ENCODE measurements at regions not wholly inside any gene's neighbourhood (a gene's known extent, or its start where the extent isn't known, plus 50 kb on each side); places are given as distances from the start of the nearest gene placed in this dataset.

- intact Hi-C loops (cut with micrococcal nuclease) = no loop called here
Measured at GRCh38 chr2:215749092-215749957, 264.0 kb downstream of the MREG start.

GRCh38 chr2:215748446-215748845 is 264.9 kb downstream of the MREG start:
- intact Hi-C loops (cut with micrococcal nuclease) = no loop called here

- intact Hi-C loops (cut with micrococcal nuclease) = no loop called here
Measured at GRCh38 chr2:215746887-215747615, 266.3 kb downstream of the MREG start.

- intact Hi-C loops (cut with micrococcal nuclease) = no loop called here
Measured at GRCh38 chr2:215746226-215746886, 267.0 kb downstream of the MREG start.

GRCh38 chr2:215745331-215745730 is 268.0 kb downstream of the MREG start:
- intact Hi-C loops (cut with micrococcal nuclease) = no loop called here

GRCh38 chr2:215744514-215744913 is 268.8 kb downstream of the MREG start:
- intact Hi-C loops (cut with micrococcal nuclease) = no loop called here

- intact Hi-C loops (cut with micrococcal nuclease) = no loop called here
Measured at GRCh38 chr2:215743066-215743465, 270.3 kb downstream of the MREG start.

GRCh38 chr2:215742021-215742420 is 271.3 kb downstream of the MREG start:
- intact Hi-C loops (cut with micrococcal nuclease) = no loop called here

GRCh38 chr2:215740071-215740470 is 273.3 kb downstream of the MREG start:
- intact Hi-C loops (cut with micrococcal nuclease) = no loop called here

- intact Hi-C loops (cut with micrococcal nuclease) = no loop called here
Measured at GRCh38 chr2:215738351-215738750, 275.0 kb downstream of the MREG start.

- intact Hi-C loops (cut with micrococcal nuclease) = no loop called here
Measured at GRCh38 chr2:215737477-215737876, 275.9 kb downstream of the MREG start.

GRCh38 chr2:215736653-215737290 is 276.6 kb downstream of the MREG start:
- intact Hi-C loops (cut with micrococcal nuclease) = no loop called here

- intact Hi-C loops (cut with micrococcal nuclease) = no loop called here
Measured at GRCh38 chr2:215731108-215731658, 282.2 kb downstream of the MREG start.

- intact Hi-C loops (cut with micrococcal nuclease) = no loop called here
Measured at GRCh38 chr2:215729985-215730620, 283.2 kb downstream of the MREG start.

- intact Hi-C loops (cut with micrococcal nuclease) = no loop called here
Measured at GRCh38 chr2:215728504-215729065, 284.8 kb downstream of the MREG start.

- intact Hi-C loops (cut with micrococcal nuclease) = no loop called here
Measured at GRCh38 chr2:215727507-215728503, 285.5 kb downstream of the MREG start.

GRCh38 chr2:215726070-215726469 is 287.3 kb downstream of the MREG start:
- intact Hi-C loops (cut with micrococcal nuclease) = no loop called here

GRCh38 chr2:215724146-215724545 is 288.3 kb upstream of the FN1 start:
- intact Hi-C loops (cut with micrococcal nuclease) = no loop called here

- intact Hi-C loops (cut with micrococcal nuclease) = no loop called here
Measured at GRCh38 chr2:215723631-215724011, 287.8 kb upstream of the FN1 start.
